GM19397 (cell line): ENCODE measurements at regions not wholly inside any gene's neighbourhood (a gene's known extent, or its start where the extent isn't known, plus 50 kb on each side); places are given as distances from the start of the nearest gene placed in this dataset.

Source experiments
- ATAC-seq: cut with Tn5 transposase; IDR thresholded peaks from one replicate; pipeline ENCODE4 v1.9.1; 2021; ENCODE audit warnings: mild to moderate bottlenecking, moderate library complexity; ENCODE audit not compliant: unreplicated experiment

GRCh38 chr3:188088948-188089685 lies 64.8 kb upstream of the LPP start:
- no peak for ATAC-seq

- no peak for ATAC-seq
Observed at GRCh38 chr3:188090620-188091309, 63.2 kb upstream of the LPP start.

- no peak for ATAC-seq
Observed at GRCh38 chr3:188091746-188092145, 62.2 kb upstream of the LPP start.

- no peak for ATAC-seq
Observed at GRCh38 chr3:188092648-188093047, 61.3 kb upstream of the LPP start.

GRCh38 chr3:188095431-188095830 lies 58.5 kb upstream of the LPP start:
- ATAC-seq = no peak

GRCh38 chr3:188097791-188098190 lies 56.2 kb upstream of the LPP start:
- ATAC-seq = no peak

GRCh38 chr3:188099907-188100306 lies 54.0 kb upstream of the LPP start:
- ATAC-seq = no peak

GRCh38 chr3:188102861-188103547 lies 51.0 kb upstream of the LPP start:
- ATAC-seq = no peak

- no peak for ATAC-seq
Observed at GRCh38 chr3:188104050-188104449, 49.9 kb upstream of the LPP start.
